ENCODE measurements at regions not wholly inside any gene's neighbourhood (a gene's known extent, or its start where the extent isn't known, plus 50 kb on each side); places are given as distances from the start of the nearest gene placed in this dataset.

DNA sequence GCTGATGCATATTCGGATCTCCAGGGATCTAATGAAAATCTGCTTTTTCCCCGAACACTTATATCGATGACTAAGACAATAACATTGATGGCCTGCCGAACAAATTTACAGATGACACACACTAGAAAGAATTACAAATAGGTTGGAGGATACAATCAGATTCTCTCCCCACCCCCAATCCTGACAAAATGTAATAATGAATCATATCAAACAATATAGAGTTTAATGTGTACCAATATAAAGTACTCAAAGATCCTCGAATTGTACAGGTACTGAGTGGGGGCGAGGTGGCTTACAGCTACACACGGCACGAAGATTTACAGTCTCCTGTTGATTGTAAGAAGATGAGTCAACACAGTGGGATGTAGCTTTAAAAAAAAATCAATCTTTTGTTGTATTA, 182.7 kb upstream of the MKLN1 start:
- TF ChIP-seq, protein P1, sequence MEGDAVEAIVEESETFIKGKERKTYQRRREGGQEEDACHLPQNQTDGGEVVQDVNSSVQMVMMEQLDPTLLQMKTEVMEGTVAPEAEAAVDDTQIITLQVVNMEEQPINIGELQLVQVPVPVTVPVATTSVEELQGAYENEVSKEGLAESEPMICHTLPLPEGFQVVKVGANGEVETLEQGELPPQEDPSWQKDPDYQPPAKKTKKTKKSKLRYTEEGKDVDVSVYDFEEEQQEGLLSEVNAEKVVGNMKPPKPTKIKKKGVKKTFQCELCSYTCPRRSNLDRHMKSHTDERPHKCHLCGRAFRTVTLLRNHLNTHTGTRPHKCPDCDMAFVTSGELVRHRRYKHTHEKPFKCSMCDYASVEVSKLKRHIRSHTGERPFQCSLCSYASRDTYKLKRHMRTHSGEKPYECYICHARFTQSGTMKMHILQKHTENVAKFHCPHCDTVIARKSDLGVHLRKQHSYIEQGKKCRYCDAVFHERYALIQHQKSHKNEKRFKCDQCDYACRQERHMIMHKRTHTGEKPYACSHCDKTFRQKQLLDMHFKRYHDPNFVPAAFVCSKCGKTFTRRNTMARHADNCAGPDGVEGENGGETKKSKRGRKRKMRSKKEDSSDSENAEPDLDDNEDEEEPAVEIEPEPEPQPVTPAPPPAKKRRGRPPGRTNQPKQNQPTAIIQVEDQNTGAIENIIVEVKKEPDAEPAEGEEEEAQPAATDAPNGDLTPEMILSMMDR (IDR thresholded peaks at IDR 0.05; ENCODE audit: insufficient read depth in 1 of 2, low read depth in 1 of 2, low read length in 1 of 2, severe bottlenecking in 1 of 2, unreplicated experiment in 1 of 2) = no peak
- H3K4me3 Mint-ChIP-seq (ENCODE audit: unreplicated experiment) = no peak overlapping the region
- no peak overlapping the region for H3K27ac Mint-ChIP-seq (ENCODE audit: unreplicated experiment)
- Histone ChIP-seq H3K27me3 (replicated peaks; ENCODE audit: control insufficient read depth, insufficient read depth, low read length) (no peaks in the 10 kb centered on the region), H3K36me3 (ENCODE audit: control insufficient read depth, insufficient read depth, low read length) (no peaks in the 10 kb centered on the region), H3K9me3 (no peaks in the 10 kb centered on the region), H3K4me3 (ENCODE audit: low read depth, low read length) (no peak overlapping the region), H3K4me1 (no peaks in the 10 kb centered on the region)
- H3K9me3 Mint-ChIP-seq (ENCODE audit: unreplicated experiment) = peaks cover 12% of the 10 kb centered on the region
- H3K4me1 Mint-ChIP-seq (ENCODE audit: low read depth, unreplicated experiment) = no peaks in the 10 kb centered on the region
- no peaks in the 10 kb centered on the region for H3K36me3 Mint-ChIP-seq (ENCODE audit: insufficient read depth, unreplicated experiment)
- ChIA-PET POLR2A (no interaction called here), CTCF (no interaction called here)
- intact Hi-C loops (cut with micrococcal nuclease; ENCODE audit: unreplicated experiment) = no loop called here
- peaks cover 8% of the 10 kb centered on the region for H3K27me3 Mint-ChIP-seq (ENCODE audit: insufficient read depth, unreplicated experiment)
- BruUV-seq (replicated peaks) = no TSS peak
- DNase-seq = no peak

DNA sequence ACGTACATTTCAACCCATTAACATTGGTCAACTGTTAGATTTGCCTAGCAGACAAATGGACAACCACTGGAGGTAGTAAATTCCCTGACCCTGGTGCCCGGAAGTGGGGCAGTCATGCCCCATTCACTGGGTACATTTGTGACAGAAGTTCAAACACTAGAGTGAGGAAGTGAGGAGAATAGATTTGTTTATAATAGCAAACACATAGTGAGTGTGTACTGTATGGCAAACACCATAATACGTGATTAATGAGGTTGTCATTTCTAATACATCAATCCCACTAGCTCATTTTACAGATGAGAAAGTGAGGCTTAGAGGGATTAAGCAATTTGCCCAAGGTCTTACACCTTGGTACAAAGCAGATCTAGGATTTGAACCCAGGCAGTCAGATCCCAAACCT, 181.9 kb upstream of the MKLN1 start:
- Mint-ChIP-seq H3K27ac (ENCODE audit: unreplicated experiment) (no peak overlapping the region), H3K36me3 (ENCODE audit: insufficient read depth, unreplicated experiment) (no peaks in the 10 kb centered on the region), H3K4me1 (ENCODE audit: low read depth, unreplicated experiment) (no peaks in the 10 kb centered on the region), H3K4me3 (ENCODE audit: unreplicated experiment) (no peak overlapping the region), H3K27me3 (ENCODE audit: insufficient read depth, unreplicated experiment) (peaks cover 11% of the 10 kb centered on the region), H3K9me3 (ENCODE audit: unreplicated experiment) (peaks cover 10% of the 10 kb centered on the region)
- BruUV-seq (replicated peaks) = no TSS peak
- Histone ChIP-seq H3K4me3 (ENCODE audit: low read depth, low read length) (no peak overlapping the region), H3K27me3 (replicated peaks; ENCODE audit: control insufficient read depth, insufficient read depth, low read length) (no peaks in the 10 kb centered on the region), H3K4me1 (no peaks in the 10 kb centered on the region), H3K36me3 (ENCODE audit: control insufficient read depth, insufficient read depth, low read length) (no peaks in the 10 kb centered on the region), H3K9me3 (no peaks in the 10 kb centered on the region)
- DNase-seq = no peak
- POLR2A ChIA-PET = no interaction called here
- CTCF ChIA-PET = no interaction called here
- TF ChIP-seq, protein P1 (IDR thresholded peaks at IDR 0.05; ENCODE audit: insufficient read depth in 1 of 2, low read depth in 1 of 2, low read length in 1 of 2, severe bottlenecking in 1 of 2, unreplicated experiment in 1 of 2) = no peak
- intact Hi-C loops (cut with micrococcal nuclease; ENCODE audit: unreplicated experiment) = no loop called here

DNA sequence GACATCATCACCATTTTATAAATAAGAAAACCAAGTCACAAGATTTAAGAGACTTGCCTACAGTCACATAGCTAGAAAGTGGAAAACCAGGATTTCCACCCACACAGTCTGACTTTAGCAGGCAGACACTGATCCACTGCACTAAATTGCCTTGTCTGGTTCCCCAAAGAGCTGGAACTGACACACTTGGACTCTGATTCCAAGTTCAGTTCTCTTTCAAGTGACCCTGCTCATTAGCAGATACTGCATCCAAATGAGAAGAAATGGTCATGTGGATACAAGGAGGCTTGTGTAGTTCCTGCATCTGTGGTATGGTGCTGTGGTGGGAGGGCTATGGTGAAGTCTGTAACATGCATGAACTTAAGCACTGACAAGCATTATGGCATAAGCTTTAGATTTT, 180.1 kb upstream of the MKLN1 start:
- no peaks in the 10 kb centered on the region for H3K4me1 Mint-ChIP-seq (ENCODE audit: low read depth, unreplicated experiment)

More for the DNA sequence above, 180.1 kb upstream of the MKLN1 start:
- intact Hi-C loops (cut with micrococcal nuclease; ENCODE audit: unreplicated experiment) = no loop called here
- TF ChIP-seq, protein P1 (IDR thresholded peaks at IDR 0.05; ENCODE audit: insufficient read depth in 1 of 2, low read depth in 1 of 2, low read length in 1 of 2, severe bottlenecking in 1 of 2, unreplicated experiment in 1 of 2) = no peak
- Histone ChIP-seq H3K36me3 (ENCODE audit: control insufficient read depth, insufficient read depth, low read length) (no peaks in the 10 kb centered on the region), H3K4me3 (ENCODE audit: low read depth, low read length) (no peak overlapping the region), H3K4me1 (no peaks in the 10 kb centered on the region), H3K9me3 (no peaks in the 10 kb centered on the region), H3K27me3 (replicated peaks; ENCODE audit: control insufficient read depth, insufficient read depth, low read length) (no peaks in the 10 kb centered on the region)
- ChIA-PET POLR2A (no interaction called here), CTCF (no interaction called here)
- H3K9me3 Mint-ChIP-seq (ENCODE audit: unreplicated experiment) = no peaks in the 10 kb centered on the region
- H3K27me3 Mint-ChIP-seq (ENCODE audit: insufficient read depth, unreplicated experiment) = peaks cover 14% of the 10 kb centered on the region
- BruUV-seq (replicated peaks) = no TSS peak
- H3K27ac Mint-ChIP-seq (ENCODE audit: unreplicated experiment) = no peak overlapping the region
- DNase-seq = no peak
- no peaks in the 10 kb centered on the region for H3K36me3 Mint-ChIP-seq (ENCODE audit: insufficient read depth, unreplicated experiment)
- no peak overlapping the region for H3K4me3 Mint-ChIP-seq (ENCODE audit: unreplicated experiment)
